Eye (tissue), 1 donor: ENCODE measurements at regions not wholly inside any gene's neighbourhood (a gene's known extent, or its start where the extent isn't known, plus 50 kb on each side); places are given as distances from the start of the nearest gene placed in this dataset.
"Not testable (repeated sequence)": the region's sequence is repeated elsewhere in the genome, so short reads cannot be mapped to it uniquely, and the experiment has no call there.

Experiments used
- DNase-seq: peaks from one replicate; pipeline ENCODE4 v3.0.0-alpha.2; 2015

DNA sequence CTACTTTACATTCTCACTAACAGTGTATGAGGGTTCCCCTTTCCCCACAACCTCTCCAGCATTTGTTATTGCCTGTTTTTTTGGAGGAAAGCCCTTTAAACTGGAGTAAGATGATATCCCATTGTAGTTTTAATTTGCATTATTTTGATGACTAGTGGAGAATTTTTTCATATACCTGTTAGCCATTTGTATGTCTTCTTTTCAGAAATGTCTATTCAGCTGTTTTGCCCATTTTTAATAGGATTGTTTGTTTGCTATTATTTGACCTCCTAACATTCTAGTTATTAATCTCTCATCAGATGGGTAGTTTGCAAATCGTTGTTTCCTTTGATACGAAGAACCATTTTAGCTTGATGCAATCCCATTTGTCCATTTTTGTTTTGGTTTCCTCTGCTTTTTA lies 165.0 kb downstream of the GLUL start:
- DNase-seq: no peak

DNA sequence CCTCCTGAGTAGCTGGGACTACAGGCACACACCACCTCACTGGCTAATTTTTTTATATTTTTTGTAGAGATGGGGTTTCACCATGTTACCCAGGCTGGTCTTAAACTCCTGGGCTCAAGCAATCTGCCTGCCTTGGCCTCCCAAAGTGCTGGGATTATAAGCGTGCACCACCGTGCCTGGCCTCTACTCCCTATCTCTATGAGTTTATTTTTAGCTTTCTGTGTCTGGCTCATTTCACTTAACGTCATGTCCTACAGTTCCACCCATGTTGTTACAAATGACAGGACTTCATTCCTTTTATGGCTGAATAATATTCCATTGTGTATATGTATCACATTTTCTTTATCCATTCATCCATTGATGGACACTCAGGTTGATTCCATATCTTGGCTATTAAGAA lies 164.2 kb upstream of the ZNF648 start:
- not testable (repeated sequence) for DNase-seq

GRCh38 chr1:182221990-182222389 lies 160.5 kb upstream of the ZNF648 start:
- not testable (repeated sequence) for DNase-seq

- not testable (repeated sequence) for DNase-seq
These were observed 159.9 kb upstream of the ZNF648 start for GRCh38 chr1:182221367-182221766.

- DNase-seq: no peak
These were observed 156.5 kb upstream of the ZNF648 start for GRCh38 chr1:182217967-182218366.

- no peak for DNase-seq
These were observed 155.6 kb upstream of the ZNF648 start for GRCh38 chr1:182217071-182217470.

GRCh38 chr1:182215764-182216163 lies 154.3 kb upstream of the ZNF648 start:
- DNase-seq: no peak

DNA sequence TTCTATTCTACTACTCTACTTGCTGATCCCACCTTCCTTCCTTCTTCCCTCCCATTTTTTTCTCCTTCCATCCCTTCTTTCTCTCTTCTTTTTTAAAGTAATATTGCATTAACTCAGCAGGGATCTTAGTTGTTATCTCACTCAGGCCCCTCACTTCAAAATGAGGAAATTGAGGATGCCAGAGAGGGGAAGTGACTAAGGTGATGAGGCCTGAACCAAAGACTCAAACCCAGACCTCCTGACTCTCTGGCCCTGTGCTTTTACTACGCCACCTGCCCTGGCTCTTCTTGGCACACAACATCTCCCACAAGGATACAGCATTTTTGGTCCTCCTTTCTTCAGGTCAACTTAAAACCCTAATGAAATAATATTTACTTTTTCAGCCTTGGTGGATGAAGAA lies 151.7 kb upstream of the ZNF648 start:
- no peak for DNase-seq

GRCh38 chr1:182211386-182211785 lies 149.9 kb upstream of the ZNF648 start:
- DNase-seq: no peak

- DNase-seq: no peak
These were observed 148.9 kb upstream of the ZNF648 start for GRCh38 chr1:182210417-182210816.

- DNase-seq: no peak
These were observed 145.8 kb upstream of the ZNF648 start for GRCh38 chr1:182207300-182207699.

DNA sequence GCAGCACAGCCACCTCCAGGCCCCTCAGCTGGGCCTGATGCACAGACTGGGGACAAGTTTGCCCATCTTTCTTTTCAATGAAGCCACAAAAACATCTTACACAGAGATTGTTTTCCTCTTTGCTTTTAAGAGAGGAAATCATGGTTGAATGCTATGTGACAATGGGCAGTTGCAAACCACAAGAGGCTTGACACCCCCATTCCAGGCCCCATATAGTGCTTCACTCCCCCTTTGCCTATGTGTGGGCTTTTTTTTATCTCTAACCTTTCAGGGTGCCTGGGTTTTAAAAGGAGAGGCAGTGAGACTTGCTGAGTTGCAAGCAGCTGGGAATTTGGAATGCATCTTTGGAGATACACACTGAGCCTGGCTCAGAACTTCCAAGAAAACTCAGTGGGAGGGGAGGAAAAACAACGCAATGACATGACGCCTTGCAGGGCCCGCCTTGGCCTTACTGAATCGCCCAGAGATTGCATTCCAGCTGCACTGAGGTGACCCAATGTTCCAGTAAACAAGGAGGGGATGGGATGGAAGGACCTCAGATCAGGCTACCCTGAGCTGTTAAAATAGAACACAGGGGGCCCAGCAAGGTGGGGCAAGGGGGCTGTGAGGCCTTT lies 145.2 kb upstream of the ZNF648 start:
- DNase-seq: no peak

GRCh38 chr1:182205351-182206022 lies 144.0 kb upstream of the ZNF648 start:
- no peak for DNase-seq

DNA sequence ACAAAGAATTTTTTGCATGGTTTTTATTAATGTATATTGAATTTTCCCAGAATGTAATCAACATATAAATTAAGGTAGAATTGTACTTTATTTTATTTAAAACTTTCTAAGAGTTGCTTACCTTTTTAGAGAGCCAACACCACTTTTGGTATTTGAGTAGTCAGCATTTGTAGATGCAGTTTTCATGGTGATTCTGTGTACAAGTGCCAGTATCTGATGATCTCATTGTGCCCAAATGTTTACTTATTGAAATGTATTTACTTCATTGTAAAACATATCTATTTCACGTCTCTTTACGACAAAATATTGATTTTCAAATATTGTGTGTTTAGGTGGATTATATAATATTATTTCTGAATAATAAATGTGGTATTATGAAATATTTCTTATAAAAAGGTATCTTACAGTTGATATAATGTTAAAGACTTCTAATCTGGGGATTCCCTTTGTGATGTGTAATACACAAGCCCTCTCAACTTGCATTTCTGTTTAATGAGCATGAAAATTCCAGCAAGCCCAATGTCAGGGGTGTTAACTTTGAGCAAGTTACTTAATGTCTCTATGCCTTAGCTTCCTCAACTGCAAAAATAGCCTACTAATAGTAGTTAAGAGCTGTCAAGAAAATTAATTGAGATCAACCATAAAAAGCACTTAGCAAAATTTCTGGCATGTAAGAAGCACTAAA lies 141.8 kb upstream of the ZNF648 start:
- DNase-seq: no peak

DNA sequence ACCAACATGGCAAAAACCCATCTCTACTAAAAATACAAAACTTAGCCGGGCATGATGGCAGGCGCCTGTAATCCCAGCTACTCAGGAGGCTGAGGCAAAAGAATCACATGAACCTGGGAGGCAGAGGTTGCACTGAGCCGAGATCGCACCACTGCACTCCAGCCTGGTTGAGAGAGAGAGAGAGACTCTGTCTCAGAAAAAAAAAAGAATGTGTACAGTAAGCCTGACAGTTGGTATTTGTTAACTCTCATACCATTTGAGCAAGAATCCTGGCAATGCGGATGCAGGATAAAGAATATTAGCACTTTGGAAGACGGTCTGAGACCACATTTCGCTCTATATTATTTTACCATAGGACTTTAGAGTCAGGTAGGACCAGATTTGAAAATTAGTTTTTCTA lies 140.0 kb upstream of the ZNF648 start:
- not testable (repeated sequence) for DNase-seq

DNA sequence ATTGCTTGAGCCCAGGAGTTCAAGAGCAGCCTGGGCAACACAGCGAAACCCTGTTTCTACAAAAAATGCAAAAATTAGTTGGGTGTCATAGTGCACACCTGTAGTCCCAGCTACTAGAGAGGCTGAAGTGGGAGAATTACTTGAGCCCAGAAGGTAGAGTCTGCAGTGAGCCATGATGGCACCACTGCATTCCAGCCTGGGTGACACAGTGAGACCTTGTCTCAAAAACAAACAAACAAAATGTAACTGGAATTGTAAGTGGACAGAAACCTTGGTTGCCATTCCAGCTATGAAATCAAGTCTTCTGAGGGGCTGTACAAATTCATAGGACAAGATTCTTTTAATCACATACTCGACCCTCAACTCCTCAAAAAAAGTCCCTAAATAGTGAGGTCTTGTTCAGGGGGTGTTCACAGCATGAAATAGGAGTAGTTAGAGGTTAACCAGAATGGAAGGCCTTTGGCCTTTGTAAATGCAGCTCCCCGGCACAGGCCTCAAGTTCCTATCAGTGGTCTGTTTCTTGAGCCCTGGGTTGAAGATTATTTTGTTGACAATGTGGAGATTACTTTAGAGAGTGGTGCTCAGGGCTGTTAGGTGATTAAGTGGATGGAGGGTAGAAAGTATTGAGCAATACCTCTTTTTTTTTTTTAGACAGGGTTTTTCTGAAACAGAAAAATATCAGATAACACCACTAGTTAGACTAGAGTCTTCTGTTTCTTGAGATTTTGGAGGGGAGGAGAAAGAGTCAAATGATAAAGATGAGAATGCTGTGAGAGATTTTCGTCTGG lies 138.7 kb upstream of the ZNF648 start:
- no peak for DNase-seq

DNA sequence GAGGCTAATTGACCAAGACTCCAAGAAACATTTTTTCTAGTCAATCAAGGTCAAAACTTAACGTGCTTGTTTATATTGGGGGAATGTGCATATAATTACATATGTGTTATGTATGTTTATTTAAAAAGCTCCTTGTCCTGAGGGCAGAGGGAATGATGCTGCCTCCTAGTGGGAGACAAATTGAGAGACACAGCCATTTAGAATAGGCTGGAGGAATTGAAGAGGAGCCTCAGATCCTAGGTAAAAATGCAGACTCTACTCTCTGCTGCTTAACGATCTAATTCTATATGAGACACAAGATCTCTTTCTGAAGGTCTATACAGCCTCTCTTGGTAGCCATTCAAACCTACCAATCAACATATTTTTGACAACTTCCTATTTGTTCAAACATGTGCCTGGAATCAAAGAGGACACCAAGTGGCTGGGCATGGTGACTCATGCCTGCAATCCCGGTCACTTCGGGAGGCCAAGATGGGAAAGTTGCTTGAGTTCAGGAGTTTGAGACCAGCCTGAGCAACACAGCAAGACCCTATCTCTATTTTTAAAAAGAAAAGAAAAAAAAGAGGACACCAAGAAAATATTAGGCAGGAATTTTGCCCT lies 136.6 kb upstream of the ZNF648 start:
- DNase-seq: no peak

- DNase-seq: peak; percentile 13
These were observed 135.7 kb upstream of the ZNF648 start for GRCh38 chr1:182196897-182197870.

GRCh38 chr1:182195733-182196132 lies 134.2 kb upstream of the ZNF648 start:
- DNase-seq: no peak

DNA sequence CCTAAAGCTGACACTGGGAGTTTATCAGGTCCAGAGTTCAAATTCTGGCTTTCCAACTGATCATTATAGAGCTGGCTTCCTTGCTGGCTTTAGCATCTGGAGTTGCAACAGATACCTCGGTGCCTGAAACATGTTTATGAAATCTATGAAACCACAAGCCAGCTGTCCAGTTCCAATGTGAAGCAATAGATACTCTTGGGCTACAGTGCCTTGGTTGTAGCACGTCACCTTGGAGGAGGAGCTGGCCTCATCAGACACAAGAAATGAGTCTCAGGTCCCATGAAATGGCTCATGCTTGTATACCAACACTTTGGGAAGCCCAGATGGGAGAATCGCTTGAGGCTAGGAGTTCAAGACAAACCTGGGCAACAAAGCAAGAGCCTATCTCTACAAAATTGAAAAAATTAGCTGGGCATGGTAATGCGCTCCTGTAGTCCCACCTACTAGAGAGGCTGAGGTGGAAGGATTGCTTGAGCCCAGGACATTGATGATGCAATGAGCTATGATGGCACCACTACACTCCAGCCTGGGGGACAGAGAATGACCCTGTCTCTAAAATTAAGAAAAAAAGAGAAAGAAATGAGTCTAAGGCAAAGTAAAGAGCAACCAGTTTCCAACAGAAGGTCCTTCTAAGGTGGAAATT lies 132.5 kb upstream of the ZNF648 start:
- no peak for DNase-seq

DNA sequence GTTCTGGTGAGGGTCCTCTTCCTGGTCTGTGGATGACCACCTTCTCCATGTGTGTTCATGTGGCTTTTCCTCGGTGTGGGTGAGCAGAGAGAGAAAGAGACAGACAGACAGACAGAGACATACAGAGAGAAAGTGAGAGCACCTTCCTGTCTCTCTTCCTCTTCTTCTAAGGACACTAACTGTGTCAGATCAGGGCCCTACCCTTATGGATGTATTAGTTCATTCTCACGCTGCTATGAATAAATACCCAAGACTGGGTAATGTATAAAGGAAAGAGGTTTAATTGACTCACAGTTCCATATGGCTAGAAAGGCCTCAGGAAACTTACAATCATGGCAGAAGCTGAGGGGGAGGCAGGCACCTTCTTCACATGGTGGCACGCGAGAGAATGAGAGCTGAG lies 131.5 kb upstream of the ZNF648 start:
- DNase-seq: no peak
